ENCODE measurements at regions not wholly inside any gene's neighbourhood (a gene's known extent, or its start where the extent isn't known, plus 50 kb on each side); places are given as distances from the start of the nearest gene placed in this dataset.

DNA sequence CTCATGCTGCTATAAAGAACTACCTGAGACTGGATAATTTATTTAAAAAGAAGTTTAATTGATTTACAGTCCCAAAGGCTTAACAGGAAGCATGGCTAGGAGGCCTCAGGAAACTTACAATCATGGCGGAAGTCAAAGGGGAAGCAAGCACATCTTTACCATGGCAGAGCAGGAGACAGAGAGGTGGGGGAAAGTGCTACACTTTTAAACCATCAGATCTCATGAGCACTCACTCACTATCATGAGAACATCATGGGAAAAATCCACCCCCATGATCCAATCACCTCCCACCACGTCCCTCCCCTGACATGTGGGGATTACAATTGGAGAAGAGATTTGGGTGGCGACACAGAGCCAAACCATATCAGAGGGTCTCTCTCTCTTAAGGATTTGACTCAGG, 108.6 kb upstream of the PODXL start:
- TF ChIP-seq, protein P1, sequence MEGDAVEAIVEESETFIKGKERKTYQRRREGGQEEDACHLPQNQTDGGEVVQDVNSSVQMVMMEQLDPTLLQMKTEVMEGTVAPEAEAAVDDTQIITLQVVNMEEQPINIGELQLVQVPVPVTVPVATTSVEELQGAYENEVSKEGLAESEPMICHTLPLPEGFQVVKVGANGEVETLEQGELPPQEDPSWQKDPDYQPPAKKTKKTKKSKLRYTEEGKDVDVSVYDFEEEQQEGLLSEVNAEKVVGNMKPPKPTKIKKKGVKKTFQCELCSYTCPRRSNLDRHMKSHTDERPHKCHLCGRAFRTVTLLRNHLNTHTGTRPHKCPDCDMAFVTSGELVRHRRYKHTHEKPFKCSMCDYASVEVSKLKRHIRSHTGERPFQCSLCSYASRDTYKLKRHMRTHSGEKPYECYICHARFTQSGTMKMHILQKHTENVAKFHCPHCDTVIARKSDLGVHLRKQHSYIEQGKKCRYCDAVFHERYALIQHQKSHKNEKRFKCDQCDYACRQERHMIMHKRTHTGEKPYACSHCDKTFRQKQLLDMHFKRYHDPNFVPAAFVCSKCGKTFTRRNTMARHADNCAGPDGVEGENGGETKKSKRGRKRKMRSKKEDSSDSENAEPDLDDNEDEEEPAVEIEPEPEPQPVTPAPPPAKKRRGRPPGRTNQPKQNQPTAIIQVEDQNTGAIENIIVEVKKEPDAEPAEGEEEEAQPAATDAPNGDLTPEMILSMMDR (IDR thresholded peaks at IDR 0.05; ENCODE audit: low read depth, low read length) = no peak
- no peak for TF ChIP-seq EZH2phosphoT487 (IDR thresholded peaks at IDR 0.05; ENCODE audit: low read depth)

Measured in OCI-LY3 (cell line).